B cell (primary cell): ENCODE measurements at regions not wholly inside any gene's neighbourhood (a gene's known extent, or its start where the extent isn't known, plus 50 kb on each side); places are given as distances from the start of the nearest gene placed in this dataset.

Experiments used
- ATAC-seq: fragments of 200-7000 bp; cut with Tn5 transposase; one replicate; pipeline ENCODE4 v1.10.0; 2021; ENCODE audit warnings: low read depth, mild to moderate bottlenecking, moderate number of reproducible peaks, moderate library complexity
- CTCF ChIA-PET: fragments of 350-600 bp; sonication (Branson Sonifier 250); formaldehyde crosslinking; loops from one replicate; lab custom pipeline; 2021; ENCODE audit warnings: antibody characterized with exemption, inconsistent platforms; lab: Charles Lee
- POLR2A ChIA-PET: fragments of 350-600 bp; sonication (Branson Sonifier 250); formaldehyde crosslinking; loops from one replicate; lab custom pipeline; 2021; ENCODE audit warnings: antibody characterized with exemption; lab: Charles Lee
- DNase-seq: peaks from one replicate; pipeline ENCODE4 v3.0.0; 2013
- H2AFZ ChIP-seq: 2 replicates; pipeline ENCODE4 v1.6.1; 2012; ENCODE audit warnings: mild to moderate bottlenecking, low read depth, low read length; ENCODE audit not compliant: insufficient read depth, poor library complexity, severe bottlenecking
- H3K27ac ChIP-seq, 2 donors: 1 replicate in 1 of 2; 2 replicates in 1 of 2; pipeline ENCODE4 v1.5.1; 2012 to 2013; ENCODE audit warnings: low read length in 2 of 2, mild to moderate bottlenecking in 2 of 2, moderate library complexity in 1 of 2
- H3K27me3 ChIP-seq, 4 experiments: fragments of 200-600 bp in 1 of 4; sonication (generic) in 1 of 4; replicated peaks in 1 of 4; 1 replicate in 2 of 4; 2 replicates in 2 of 4; pipeline versions ENCODE4 v1.6.1 to v1.7.0; 2013 to 2016; ENCODE audit warnings: low read length in 3 of 4, mild to moderate bottlenecking in 2 of 4, mixed read lengths in 1 of 4, moderate library complexity in 1 of 4; ENCODE audit not compliant: insufficient read depth in 4 of 4, control insufficient read depth in 3 of 4; ENCODE audit errors: control extremely low read depth in 1 of 4
- H3K36me3 ChIP-seq, 2 experiments: replicated peaks in 1 of 2; 1 replicate in 1 of 2; 2 replicates in 1 of 2; pipeline versions ENCODE4 v1.6.1 to v1.7.1; 2013; ENCODE audit warnings: low read length in 1 of 2; ENCODE audit not compliant: insufficient read depth in 2 of 2, control insufficient read depth in 1 of 2; ENCODE audit errors: control extremely low read depth in 1 of 2, extremely low read depth in 1 of 2
- H3K4me1 ChIP-seq, 2 donors: fragments of 200-600 bp in 1 of 2; sonication (generic) in 1 of 2; 1 replicate in 1 of 2; 2 replicates in 1 of 2; pipeline versions ENCODE4 v1.5.1 to v1.6.1; 2013 to 2017; ENCODE audit warnings: low read length in 2 of 2; ENCODE audit not compliant: control insufficient read depth in 2 of 2, insufficient read depth in 2 of 2
- H3K4me2 ChIP-seq: replicated peaks from 2 replicates; pipeline ENCODE3; 2012; ENCODE audit warnings: mild to moderate bottlenecking, low read depth, low read length; ENCODE audit not compliant: poor library complexity, severe bottlenecking
- H3K4me3 ChIP-seq, 5 experiments: fragments of 200-600 bp in 1 of 5; sonication (generic) in 1 of 5; 1 replicate in 3 of 5; 2 replicates in 2 of 5; pipeline versions ENCODE4 v1.5.1 to v1.7.0; 2011 to 2016; ENCODE audit warnings: low read length in 4 of 5, mild to moderate bottlenecking in 4 of 5, low read depth in 2 of 5, control low read depth in 1 of 5, moderate library complexity in 1 of 5; ENCODE audit not compliant: insufficient read depth in 1 of 5; ENCODE audit errors: control extremely low read depth in 1 of 5, extremely low read depth in 1 of 5
- H3K79me2 ChIP-seq: fragments of 200-600 bp; sonication (generic); one replicate; pipeline ENCODE4 v1.6.0; 2016; ENCODE audit warnings: low read length; ENCODE audit not compliant: control insufficient read depth, insufficient read depth
- H3K9ac ChIP-seq: fragments of 200-600 bp; sonication (generic); 2 replicates; pipeline ENCODE4 v1.6.1; 2017; ENCODE audit warnings: mild to moderate bottlenecking, low read length, moderate library complexity
- H3K9me3 ChIP-seq, 3 donors: one replicate each; pipeline versions ENCODE4 v1.6.1 to v1.7.1; 2013; ENCODE audit warnings: low read length in 2 of 3; ENCODE audit not compliant: control insufficient read depth in 2 of 3, insufficient read depth in 1 of 3; ENCODE audit errors: control extremely low read depth in 1 of 3
- H4K20me1 ChIP-seq: 2 replicates; pipeline ENCODE4 v1.6.0; 2012; ENCODE audit warnings: mild to moderate bottlenecking, low read length; ENCODE audit not compliant: insufficient read depth, control insufficient read depth, poor library complexity, severe bottlenecking
- H3K27ac Mint-ChIP-seq: one replicate; pipeline ENCODE4 v1.8.0; 2021; ENCODE audit warnings: mixed read lengths
- H3K27me3 Mint-ChIP-seq: one replicate; pipeline ENCODE4 v1.8.0; 2021; ENCODE audit warnings: mixed read lengths
- H3K4me1 Mint-ChIP-seq: one replicate; pipeline ENCODE4 v1.8.0; 2021; ENCODE audit warnings: mixed read lengths
- H3K4me3 Mint-ChIP-seq: one replicate; pipeline ENCODE4 v1.8.0; 2021; ENCODE audit warnings: mixed read lengths
- H3K9me3 Mint-ChIP-seq: one replicate; pipeline ENCODE4 v1.8.0; 2022; ENCODE audit warnings: mixed read lengths; ENCODE audit not compliant: insufficient read depth
- EZH2 ChIP-seq: IDR thresholded peaks from 2 replicates; pipeline ENCODE4 v1.6.1; 2012; ENCODE audit warnings: borderline replicate concordance, low read depth, mild to moderate bottlenecking, moderate library complexity, low read length; ENCODE audit not compliant: insufficient read depth, poor library complexity, severe bottlenecking
- whole genome bisulfite sequencing: methylation state at CpG from one replicate; pipeline ENCODE4 v1.1.5; 2013; ENCODE audit warnings: missing lambda C conversion rate; ENCODE audit not compliant: insufficient coverage; 5-methylcytosine and 5-hydroxymethylcytosine counted together
- intact Hi-C: fragments of 100-400 bp; cut with micrococcal nuclease; formaldehyde crosslinking; loops from one replicate; pipeline ENCODE4 v1.10.0; 2022
- TF ChIP-seq, protein P1 (sequence below): fragments of 200-600 bp; IDR thresholded peaks from one replicate; pipeline ENCODE4 v1.8.0; 2022; ENCODE audit warnings: antibody characterized with exemption, mild to moderate bottlenecking

DNA sequence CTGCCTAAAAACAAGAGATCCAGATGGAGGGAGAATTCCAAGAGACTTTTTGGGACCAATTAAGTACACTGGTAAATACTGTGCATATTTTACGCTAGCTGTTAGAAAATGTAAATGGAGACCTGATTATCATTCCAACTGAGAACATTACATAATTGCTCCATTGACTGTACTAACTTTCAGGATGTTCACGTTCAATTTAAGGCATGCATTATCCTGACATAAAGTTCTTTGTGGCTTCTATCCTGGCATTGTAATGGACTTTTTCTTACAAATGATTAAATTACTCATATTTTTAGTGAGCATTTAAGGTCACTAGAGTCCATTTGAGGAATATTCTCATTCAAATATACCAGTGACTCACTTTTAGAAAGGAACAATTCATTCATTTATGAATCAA is 883.3 kb upstream of the TMPRSS15 start:
- no peak overlapping the region for H3K9ac ChIP-seq
- no peaks in the 10 kb centered on the region for H3K79me2 ChIP-seq
- ATAC-seq (no peak), DNase-seq (no peak)
- H3K9me3 ChIP-seq: peaks cover 0 to 3% (median 0%) of the 10 kb centered on the region in 3 donors
- H3K4me3 Mint-ChIP-seq: no peak overlapping the region
- H2AFZ ChIP-seq: no peak overlapping the region
- H3K27ac Mint-ChIP-seq: no peak overlapping the region
- ChIA-PET POLR2A (no interaction called here), CTCF (no interaction called here)
- H3K4me2 ChIP-seq: no peak overlapping the region
- H3K27me3 ChIP-seq: no peaks in the 10 kb centered on the region
- TF ChIP-seq, protein P1, sequence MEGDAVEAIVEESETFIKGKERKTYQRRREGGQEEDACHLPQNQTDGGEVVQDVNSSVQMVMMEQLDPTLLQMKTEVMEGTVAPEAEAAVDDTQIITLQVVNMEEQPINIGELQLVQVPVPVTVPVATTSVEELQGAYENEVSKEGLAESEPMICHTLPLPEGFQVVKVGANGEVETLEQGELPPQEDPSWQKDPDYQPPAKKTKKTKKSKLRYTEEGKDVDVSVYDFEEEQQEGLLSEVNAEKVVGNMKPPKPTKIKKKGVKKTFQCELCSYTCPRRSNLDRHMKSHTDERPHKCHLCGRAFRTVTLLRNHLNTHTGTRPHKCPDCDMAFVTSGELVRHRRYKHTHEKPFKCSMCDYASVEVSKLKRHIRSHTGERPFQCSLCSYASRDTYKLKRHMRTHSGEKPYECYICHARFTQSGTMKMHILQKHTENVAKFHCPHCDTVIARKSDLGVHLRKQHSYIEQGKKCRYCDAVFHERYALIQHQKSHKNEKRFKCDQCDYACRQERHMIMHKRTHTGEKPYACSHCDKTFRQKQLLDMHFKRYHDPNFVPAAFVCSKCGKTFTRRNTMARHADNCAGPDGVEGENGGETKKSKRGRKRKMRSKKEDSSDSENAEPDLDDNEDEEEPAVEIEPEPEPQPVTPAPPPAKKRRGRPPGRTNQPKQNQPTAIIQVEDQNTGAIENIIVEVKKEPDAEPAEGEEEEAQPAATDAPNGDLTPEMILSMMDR: no peak
- TF ChIP-seq EZH2: no peak
- peaks cover 3% of the 10 kb centered on the region for H3K9me3 Mint-ChIP-seq
- H3K36me3 ChIP-seq: no peaks in the 10 kb centered on the region
- no peak overlapping the region for H3K4me3 ChIP-seq
- intact Hi-C loops: no loop called here
- H3K27me3 Mint-ChIP-seq: no peaks in the 10 kb centered on the region
- H3K27ac ChIP-seq: no peak overlapping the region
- WGBS: no CpG with 5 or more reads among the region's 2 CpGs
- no peaks in the 10 kb centered on the region for H3K4me1 ChIP-seq
- no peaks in the 10 kb centered on the region for H3K4me1 Mint-ChIP-seq
- H4K20me1 ChIP-seq: no peaks in the 10 kb centered on the region

DNA sequence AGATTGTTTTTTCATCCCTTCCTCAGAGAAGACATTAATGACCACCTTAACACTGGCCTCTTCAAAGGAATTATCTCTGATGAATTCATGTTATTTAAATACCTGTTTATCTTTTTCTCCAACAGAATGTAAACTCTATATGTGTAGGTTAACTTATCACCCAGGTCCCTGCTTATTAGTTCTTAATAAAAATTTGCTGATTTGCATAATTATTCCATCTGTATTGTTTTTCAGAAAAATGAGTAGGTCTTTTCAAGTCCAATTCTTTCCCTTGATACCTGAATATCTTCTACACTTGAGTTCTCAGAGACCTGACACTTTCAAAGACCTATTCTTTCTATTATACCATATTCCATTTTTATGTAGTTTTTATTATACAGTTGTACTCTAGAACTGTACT is 886.7 kb upstream of the TMPRSS15 start:
- Histone ChIP-seq H3K9me3 (peaks cover 0 to 3% (median 1%) of the 10 kb centered on the region in 3 donors), H3K27me3 (no peaks in the 10 kb centered on the region), H4K20me1 (no peaks in the 10 kb centered on the region), H3K27ac (no peak overlapping the region), H3K4me3 (no peak overlapping the region), H3K9ac (no peak overlapping the region), H3K79me2 (no peaks in the 10 kb centered on the region), H3K4me2 (no peak overlapping the region), H2AFZ (no peak overlapping the region), H3K36me3 (no peaks in the 10 kb centered on the region), H3K4me1 (no peaks in the 10 kb centered on the region)
- ATAC-seq (no peak), DNase-seq (no peak)
- no peak for TF ChIP-seq EZH2
- TF ChIP-seq, protein P1: no peak
- H3K4me1 Mint-ChIP-seq: no peaks in the 10 kb centered on the region
- intact Hi-C loops: no loop called here
- CTCF ChIA-PET: no interaction called here
- H3K27ac Mint-ChIP-seq: no peak overlapping the region
- POLR2A ChIA-PET: no interaction called here
- H3K27me3 Mint-ChIP-seq: no peaks in the 10 kb centered on the region
- peaks cover 3% of the 10 kb centered on the region for H3K9me3 Mint-ChIP-seq
- H3K4me3 Mint-ChIP-seq: no peak overlapping the region
